Suprapubic skin (tissue), 4 donors: ENCODE measurements at regions not wholly inside any gene's neighbourhood (a gene's known extent, or its start where the extent isn't known, plus 50 kb on each side); places are given as distances from the start of the nearest gene placed in this dataset.

ENCODE experiments used
- DNase-seq, 2 donors: peaks; one replicate each; pipeline ENCODE4 v3.0.0-alpha.2; 2019; ENCODE audit warnings: low spot score in 2 of 2
- H3K27ac ChIP-seq: fragments of 200-600 bp; sonication (generic); one replicate; pipeline ENCODE4 v1.5.1; 2019
- H3K27me3 ChIP-seq: fragments of 200-600 bp; sonication (generic); one replicate; pipeline ENCODE4 v1.5.1; 2019
- H3K36me3 ChIP-seq: fragments of 200-600 bp; sonication (generic); one replicate; pipeline ENCODE4 v1.5.1; 2019
- H3K4me1 ChIP-seq: fragments of 200-600 bp; sonication (generic); one replicate; pipeline ENCODE4 v1.5.1; 2019
- H3K4me3 ChIP-seq: fragments of 200-600 bp; sonication (generic); one replicate; pipeline ENCODE4 v1.5.1; 2019; ENCODE audit warnings: mild to moderate bottlenecking
- H3K9me3 ChIP-seq: fragments of 200-600 bp; sonication (generic); one replicate; pipeline ENCODE4 v1.5.1; 2019
- CTCF ChIP-seq, 2 donors: fragments of 200-600 bp in 1 of 2; fragments of 450-650 bp in 1 of 2; sonication (generic) in 1 of 2; IDR thresholded peaks; one replicate each; pipeline ENCODE4 v1.5.1; 2016 to 2019; ENCODE audit warnings: antibody characterized with exemption in 2 of 2, mild to moderate bottlenecking in 1 of 2, moderate library complexity in 1 of 2
- EP300 ChIP-seq: sonication (generic); formaldehyde crosslinking; IDR thresholded peaks from one replicate; pipeline ENCODE4 v1.6.1; 2017; ENCODE audit warnings: antibody characterized with exemption
- POLR2A ChIP-seq, 2 donors: fragments of 450-650 bp; IDR thresholded peaks; one replicate each; pipeline ENCODE4 v1.6.1; 2017; ENCODE audit warnings: antibody characterized with exemption in 2 of 2, mild to moderate bottlenecking in 2 of 2, moderate library complexity in 2 of 2
- POLR2AphosphoS5 ChIP-seq, 3 donors: sonication (generic); formaldehyde crosslinking; IDR thresholded peaks; one replicate each; pipeline ENCODE4 v1.6.1; 2017; ENCODE audit warnings: antibody characterized with exemption in 3 of 3
- WGBS: methylation state at CpG from one replicate; pipeline ENCODE4 v1.1.5; 2018; 5-methylcytosine and 5-hydroxymethylcytosine counted together

- Histone ChIP-seq H3K4me3 (no peak overlapping the region), H3K27ac (no peak overlapping the region), H3K27me3 (no peaks in the 10 kb centered on the region), H3K4me1 (no peaks in the 10 kb centered on the region), H3K9me3 (no peaks in the 10 kb centered on the region), H3K36me3 (no peaks in the 10 kb centered on the region)
- no peak for DNase-seq
- 83% methylated on average over 2 of the region's 2 CpGs for WGBS
- TF ChIP-seq POLR2A (IDR thresholded peaks at IDR 0.05) (no peak), POLR2AphosphoS5 (IDR thresholded peaks at IDR 0.05) (no peak), CTCF (IDR thresholded peaks at IDR 0.05) (no peak), EP300 (no peak)
Measured at GRCh38 chr4:27223326-27223725, 362.7 kb downstream of the STIM2 start.

- no peaks in the 10 kb centered on the region for H3K4me1 ChIP-seq
- DNase-seq = no peak
- WGBS = 68% methylated on average over 3 of the region's 3 CpGs
- no peaks in the 10 kb centered on the region for H3K9me3 ChIP-seq
- no peak overlapping the region for H3K27ac ChIP-seq
- H3K4me3 ChIP-seq = no peak overlapping the region
- H3K27me3 ChIP-seq = no peaks in the 10 kb centered on the region
- H3K36me3 ChIP-seq = no peaks in the 10 kb centered on the region
- no peak for TF ChIP-seq POLR2A (IDR thresholded peaks at IDR 0.05)
- no peak for TF ChIP-seq CTCF (IDR thresholded peaks at IDR 0.05)
- no peak for TF ChIP-seq EP300
- TF ChIP-seq POLR2AphosphoS5 (IDR thresholded peaks at IDR 0.05) = no peak
Measured at GRCh38 chr4:27233531-27233930, 372.9 kb downstream of the STIM2 start.

GRCh38 chr4:27234306-27234899 lies 373.8 kb downstream of the STIM2 start:
- DNase-seq = no peak
- no peak overlapping the region for H3K27ac ChIP-seq
- H3K4me1 ChIP-seq = no peaks in the 10 kb centered on the region
- no peaks in the 10 kb centered on the region for H3K36me3 ChIP-seq
- no peaks in the 10 kb centered on the region for H3K27me3 ChIP-seq
- no peaks in the 10 kb centered on the region for H3K9me3 ChIP-seq
- 75% methylated on average over 6 of the region's 6 CpGs for WGBS
- no peak for TF ChIP-seq CTCF (IDR thresholded peaks at IDR 0.05)
- TF ChIP-seq EP300 = no peak
- no peak for TF ChIP-seq POLR2AphosphoS5 (IDR thresholded peaks at IDR 0.05)
- no peak for TF ChIP-seq POLR2A (IDR thresholded peaks at IDR 0.05)
- H3K4me3 ChIP-seq = no peak overlapping the region

GRCh38 chr4:27239641-27240040 lies 379.0 kb downstream of the STIM2 start:
- no peak for DNase-seq
- TF ChIP-seq EP300 (no peak), POLR2A (IDR thresholded peaks at IDR 0.05) (no peak), CTCF (IDR thresholded peaks at IDR 0.05) (no peak), POLR2AphosphoS5 (IDR thresholded peaks at IDR 0.05) (no peak)
- Histone ChIP-seq H3K4me3 (no peak overlapping the region), H3K4me1 (no peaks in the 10 kb centered on the region), H3K27me3 (no peaks in the 10 kb centered on the region), H3K27ac (no peak overlapping the region), H3K9me3 (no peaks in the 10 kb centered on the region), H3K36me3 (no peaks in the 10 kb centered on the region)
- 45% methylated on average over 4 of the region's 4 CpGs for WGBS

GRCh38 chr4:27242217-27242616 lies 381.6 kb downstream of the STIM2 start:
- H3K9me3 ChIP-seq = no peaks in the 10 kb centered on the region
- H3K4me3 ChIP-seq = no peak overlapping the region
- no peaks in the 10 kb centered on the region for H3K4me1 ChIP-seq
- H3K36me3 ChIP-seq = no peaks in the 10 kb centered on the region
- TF ChIP-seq EP300 = no peak
- no peak for TF ChIP-seq CTCF (IDR thresholded peaks at IDR 0.05)
- TF ChIP-seq POLR2AphosphoS5 (IDR thresholded peaks at IDR 0.05) = no peak
- TF ChIP-seq POLR2A (IDR thresholded peaks at IDR 0.05) = no peak
- H3K27me3 ChIP-seq = no peaks in the 10 kb centered on the region
- DNase-seq = no peak
- H3K27ac ChIP-seq = no peak overlapping the region
